Pancreas (tissue), 10 donors: ENCODE measurements at regions not wholly inside any gene's neighbourhood (a gene's known extent, or its start where the extent isn't known, plus 50 kb on each side); places are given as distances from the start of the nearest gene placed in this dataset.
"Not testable (repeated sequence)": the region's sequence is repeated elsewhere in the genome, so short reads cannot be mapped to it uniquely, and the experiment has no call there.

Source experiments
- ATAC-seq, 4 donors: fragments of 200-7000 bp; cut with Tn5 transposase; one replicate each; pipeline versions ENCODE4 v1.8.0 to v1.9.1; 2020; ENCODE audit warnings: mild to moderate bottlenecking in 4 of 4, moderate library complexity in 4 of 4
- DNase-seq, 6 donors: peaks; one replicate each; pipeline ENCODE4 v3.0.0-alpha.2; 2020
- FAIRE-seq: peaks from 2 replicates; lab custom pipeline; 2012; peaks lifted over from hg19 to GRCh38; lab: Jason Lieb, UNC
- H3K27ac ChIP-seq, 4 donors: fragments of 200-600 bp; sonication (generic); 1 replicate in 3 of 4; 2 replicates in 1 of 4; pipeline versions ENCODE4 v1.5.0 to v1.8.0; 2020
- H3K27me3 ChIP-seq, 4 donors: fragments of 200-600 bp; one replicate each; pipeline ENCODE4 v1.8.0; 2021
- H3K36me3 ChIP-seq, 3 donors: fragments of 200-600 bp; sonication (generic) in 1 of 3; one replicate each; pipeline versions ENCODE4 v1.5.0 to v1.8.0; 2020 to 2021
- H3K4me1 ChIP-seq, 3 donors: fragments of 200-600 bp; one replicate each; pipeline ENCODE4 v1.8.0; 2021
- H3K4me3 ChIP-seq, 4 donors: fragments of 200-600 bp; sonication (generic) in 2 of 4; one replicate each; pipeline versions ENCODE4 v1.5.0 to v1.8.0; 2020 to 2021
- H3K9me3 ChIP-seq, 4 donors: fragments of 200-600 bp; one replicate each; pipeline ENCODE4 v1.8.0; 2021
- CTCF ChIP-seq, 4 donors: fragments of 200-600 bp; sonication (generic) in 3 of 4; IDR thresholded peaks; one replicate each; pipeline versions ENCODE4 v1.5.0 to v1.8.0; 2021; ENCODE audit warnings: antibody characterized with exemption in 4 of 4
- WGBS, 2 donors: extraction: QIAGEN DNeasy Blood & Tissue Kit; methylation state at CpG; one replicate each; pipeline ENCODE4 v1.1.7; 2013; 5-methylcytosine and 5-hydroxymethylcytosine counted together
- intact Hi-C, 3 donors: fragments of 100-400 bp; cut with DNase I; formaldehyde crosslinking; loops; one replicate each; pipeline versions ENCODE4 v1.11.1 to v1.14.2; 2022
- donor health status: healthy with polysubstance abuse.
- donor health status: DM: no; HTN: no; CAD: no; lungs with moderate emphysema.
- donor health status: DM: no; HTN: no; CAD: no.
- donor health status: control.
- donor health status: control.
- donor health status: Bipolar disorder and iron deficiency.
- donor health status: DM: yes; HTN: yes; CAD: no.
- donor health status: DM: no; HTN: no; CAD: no.
- donor health status: DM: no; HTN: no; CAD: no.
- donor health status: DM: yes; HTN: yes; CAD: no.

- intact Hi-C loops: no loop called here
- H3K27me3 ChIP-seq: no peaks in the 10 kb centered on the region
- no peak for FAIRE-seq
- no peaks in the 10 kb centered on the region for H3K9me3 ChIP-seq
- no peak overlapping the region for H3K4me3 ChIP-seq
- WGBS, 2 donors: 90 to 91% methylated on average over 5 of the region's 5 CpGs
- H3K4me1 ChIP-seq: no peaks in the 10 kb centered on the region
- ATAC-seq: no peak
- no peak for DNase-seq
- no peaks in the 10 kb centered on the region for H3K36me3 ChIP-seq
- H3K27ac ChIP-seq: no peak overlapping the region
- TF ChIP-seq CTCF (IDR thresholded peaks at IDR 0.05): no peak
These were observed 776.1 kb downstream of the KCNJ2 start for GRCh38 chr17:70945386-70945785.

- DNase-seq (no peak), FAIRE-seq (no peak), ATAC-seq (no peak)
- no peak for TF ChIP-seq CTCF (IDR thresholded peaks at IDR 0.05)
- H3K4me1 ChIP-seq: no peaks in the 10 kb centered on the region
- no peaks in the 10 kb centered on the region for H3K36me3 ChIP-seq
- no peaks in the 10 kb centered on the region for H3K9me3 ChIP-seq
- no peak overlapping the region for H3K27ac ChIP-seq
- H3K4me3 ChIP-seq: no peak overlapping the region
- intact Hi-C loops: no loop called here
- H3K27me3 ChIP-seq: no peaks in the 10 kb centered on the region
- WGBS, 2 donors: 80 to 88% methylated on average over 2 of the region's 2 CpGs
These were observed 777.9 kb downstream of the KCNJ2 start for GRCh38 chr17:70947215-70947614.

GRCh38 chr17:70947636-70948565 is 778.6 kb downstream of the KCNJ2 start:
- FAIRE-seq (no peak), ATAC-seq (no peak), DNase-seq (peak in 1 of 6 donors; percentile 18)
- Histone ChIP-seq H3K4me1 (no peaks in the 10 kb centered on the region), H3K36me3 (no peaks in the 10 kb centered on the region), H3K27me3 (no peaks in the 10 kb centered on the region), H3K27ac (no peak overlapping the region), H3K9me3 (no peaks in the 10 kb centered on the region), H3K4me3 (no peak overlapping the region)
- WGBS, 2 donors: 85 to 90% methylated on average over 17 of the region's 17 CpGs
- intact Hi-C loops: no loop called here
- TF ChIP-seq CTCF (IDR thresholded peaks at IDR 0.05): no peak

GRCh38 chr17:70953140-70953539 is 783.8 kb downstream of the KCNJ2 start:
- H3K27me3 ChIP-seq, H3K4me3 ChIP-seq, ATAC-seq, H3K4me1 ChIP-seq, intact Hi-C loops, H3K9me3 ChIP-seq, DNase-seq, FAIRE-seq, H3K36me3 ChIP-seq, H3K27ac ChIP-seq: not testable (repeated sequence)
- WGBS, 2 donors: 88 to 90% methylated on average over 1 of the region's 1 CpG

- intact Hi-C loops: no loop called here
- 69 to 82% methylated on average over 7 of the region's 7 CpGs for WGBS, 2 donors
- no peak for FAIRE-seq
These were observed 786.1 kb downstream of the KCNJ2 start for GRCh38 chr17:70955441-70955840.

More at GRCh38 chr17:70955441-70955840, 786.1 kb downstream of the KCNJ2 start:
- H3K4me1 ChIP-seq: no peaks in the 10 kb centered on the region
- no peaks in the 10 kb centered on the region for H3K9me3 ChIP-seq
- H3K27me3 ChIP-seq: no peaks in the 10 kb centered on the region
- no peak for ATAC-seq
- DNase-seq: no peak
- TF ChIP-seq CTCF (IDR thresholded peaks at IDR 0.05): no peak
- H3K27ac ChIP-seq: no peak overlapping the region
- H3K4me3 ChIP-seq: no peak overlapping the region
- no peaks in the 10 kb centered on the region for H3K36me3 ChIP-seq
